ENCODE measurements at regions not wholly inside any gene's neighbourhood (a gene's known extent, or its start where the extent isn't known, plus 50 kb on each side); places are given as distances from the start of the nearest gene placed in this dataset.
A peak's percentile ranks its signal among the peaks of the same experiment; 100 is the strongest.

DNA sequence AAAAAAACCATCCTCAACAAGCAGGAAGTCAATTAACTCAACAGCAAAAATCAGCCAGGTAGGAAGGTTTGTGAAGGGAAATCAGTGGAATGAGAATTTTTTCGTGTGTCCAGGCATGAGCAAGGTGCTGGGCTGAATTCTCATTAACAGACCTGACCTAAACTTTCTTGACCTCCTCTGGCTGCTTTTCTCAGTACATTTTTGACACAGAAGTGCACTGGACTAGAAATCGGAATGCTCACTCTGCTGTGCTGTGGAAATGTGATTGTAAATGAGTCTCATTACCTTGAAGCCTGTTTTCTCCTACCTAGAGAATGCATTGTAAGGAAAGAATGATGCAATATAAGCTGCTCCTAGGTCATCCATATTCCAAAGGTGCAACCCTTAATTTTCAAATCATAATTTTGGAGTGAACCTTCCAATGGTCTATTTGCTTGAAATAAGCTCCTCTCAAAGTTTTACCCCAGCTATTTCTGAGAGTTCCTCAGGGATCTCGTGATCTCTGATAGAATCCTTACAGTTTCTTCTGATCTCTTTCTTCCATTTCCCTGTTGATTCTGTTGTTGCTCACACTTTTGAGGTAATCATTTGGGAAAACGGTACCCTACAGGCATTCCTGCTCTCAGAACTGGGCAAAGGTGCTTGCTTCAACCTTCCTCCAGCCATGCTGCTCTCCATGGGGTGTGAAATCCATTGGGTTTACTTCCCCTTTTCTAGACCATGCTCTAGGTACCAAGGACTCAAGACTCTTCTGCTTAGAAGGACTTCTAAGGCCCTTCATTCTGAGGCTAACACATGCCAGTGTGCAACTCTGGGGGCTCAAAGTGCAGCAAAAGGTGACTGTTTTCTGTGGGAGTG lies 104.9 kb upstream of the ITPRID2 start:
- intact Hi-C loops (cut with micrococcal nuclease) (loop anchor here (10.0 kb wide), 1 partner anchor 1072 kb away; no protein-coding TSS in a partner anchor), in situ Hi-C loops (cut with MboI) (no loop called here)
- CTCF ChIA-PET (ENCODE audit: low intra/inter-chr PET ratio): no interaction called here
- Histone ChIP-seq H3K27ac (ENCODE audit: extremely low read depth, low read depth, low read length) (no peak overlapping the region), H3K36me3 (ENCODE audit: control insufficient read depth, insufficient read depth, low read length) (no peaks in the 10 kb centered on the region), H4K20me1 (replicated peaks; ENCODE audit: control insufficient read depth, insufficient read depth, low read length) (no peaks in the 10 kb centered on the region), H2AFZ (ENCODE audit: low read depth, low read length) (no peak overlapping the region), H3K9ac (ENCODE audit: insufficient read depth in 1 of 2, low read depth in 2 of 2, low read length in 2 of 2) (no peak overlapping the region), H3K9me3 (replicated peaks; ENCODE audit: control insufficient read depth, insufficient read depth, low read depth, low read length) (no peaks in the 10 kb centered on the region), H3K4me2 (ENCODE audit: insufficient read depth, low read length) (no peak overlapping the region), H3K4me1 (replicated peaks in 1 of 2; ENCODE audit: control insufficient read depth in 2 of 2, insufficient read depth in 2 of 2, low read length in 2 of 2) (peaks cover 0 to 8% of the 10 kb centered on the region in 2 experiments; a peak in 2 of 5 replicates), H3K79me2 (ENCODE audit: control insufficient read depth, insufficient read depth, low read length) (no peaks in the 10 kb centered on the region), H3K27me3 (ENCODE audit: control insufficient read depth in 2 of 2, insufficient read depth in 2 of 2, low read length in 2 of 2) (no peaks in the 10 kb centered on the region), H3K9me1 (ENCODE audit: control insufficient read depth, insufficient read depth, low read length) (no peaks in the 10 kb centered on the region), H3K4me3 (no peak overlapping the region)
- 8% methylated on average over 4 of the region's 4 CpGs for WGBS (ENCODE audit: insufficient coverage, low coverage, missing lambda C conversion rate)
- BruUV-seq (replicated peaks): no TSS peak
- FAIRE-seq: no peak
- ATAC-seq: no peak
- no peak for DNase-seq (ENCODE audit: extremely low read depth in 1 of 4, low spot score in 3 of 4)
- POLR2A ChIA-PET: interaction anchor here (1.0 to 1.2 kb wide), 2 partner anchors 11 to 153 kb away, joined by 3 to 4 read pairs; no protein-coding TSS in a partner anchor
- TF ChIP-seq ZNF175 (CRISPR knock-in tag; IDR thresholded peaks at IDR 0.05; ENCODE audit: low read depth) (peak; percentile 77; the same call in 1 of the 2 replicates), ZFPM2 (CRISPR knock-in tag; IDR thresholded peaks at IDR 0.05) (no peak), SRSF1 (IDR thresholded peaks at IDR 0.05; ENCODE audit: low read depth, low read length) (no peak), ZNF41 (CRISPR knock-in tag; conservative IDR thresholded peaks at IDR 0.05) (0 out of 2 replicates have a peak, but pooled peaks have one; percentile 40), ZNF239 (CRISPR knock-in tag; IDR thresholded peaks at IDR 0.05) (peak; percentile 17; the same call in 1 of the 2 replicates), ZNF696 (CRISPR knock-in tag; conservative IDR thresholded peaks at IDR 0.05) (no peak), NFXL1 (CRISPR knock-in tag; IDR thresholded peaks at IDR 0.05) (no peak), HCFC1 (IDR thresholded peaks at IDR 0.05; ENCODE audit: low read depth, low read length) (no peak), XRCC4 (IDR thresholded peaks at IDR 0.05; ENCODE audit: extremely low read depth, insufficient read depth, insufficient read length) (no peak), BMI1 (IDR thresholded peaks at IDR 0.05; ENCODE audit: low read length) (no peak), TAL1 (IDR thresholded peaks at IDR 0.05) (no peak)
- TF ChIP-seq, protein P1, sequence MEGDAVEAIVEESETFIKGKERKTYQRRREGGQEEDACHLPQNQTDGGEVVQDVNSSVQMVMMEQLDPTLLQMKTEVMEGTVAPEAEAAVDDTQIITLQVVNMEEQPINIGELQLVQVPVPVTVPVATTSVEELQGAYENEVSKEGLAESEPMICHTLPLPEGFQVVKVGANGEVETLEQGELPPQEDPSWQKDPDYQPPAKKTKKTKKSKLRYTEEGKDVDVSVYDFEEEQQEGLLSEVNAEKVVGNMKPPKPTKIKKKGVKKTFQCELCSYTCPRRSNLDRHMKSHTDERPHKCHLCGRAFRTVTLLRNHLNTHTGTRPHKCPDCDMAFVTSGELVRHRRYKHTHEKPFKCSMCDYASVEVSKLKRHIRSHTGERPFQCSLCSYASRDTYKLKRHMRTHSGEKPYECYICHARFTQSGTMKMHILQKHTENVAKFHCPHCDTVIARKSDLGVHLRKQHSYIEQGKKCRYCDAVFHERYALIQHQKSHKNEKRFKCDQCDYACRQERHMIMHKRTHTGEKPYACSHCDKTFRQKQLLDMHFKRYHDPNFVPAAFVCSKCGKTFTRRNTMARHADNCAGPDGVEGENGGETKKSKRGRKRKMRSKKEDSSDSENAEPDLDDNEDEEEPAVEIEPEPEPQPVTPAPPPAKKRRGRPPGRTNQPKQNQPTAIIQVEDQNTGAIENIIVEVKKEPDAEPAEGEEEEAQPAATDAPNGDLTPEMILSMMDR (IDR thresholded peaks at IDR 0.05 in 2 of 3, conservative IDR thresholded peaks at IDR 0.05 in 1 of 3; ENCODE audit: insufficient read depth in 2 of 3, low read depth in 1 of 3, low read length in 3 of 3): no peak
- TF ChIP-seq, protein P2, sequence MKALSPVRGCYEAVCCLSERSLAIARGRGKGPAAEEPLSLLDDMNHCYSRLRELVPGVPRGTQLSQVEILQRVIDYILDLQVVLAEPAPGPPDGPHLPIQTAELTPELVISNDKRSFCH (CRISPR knock-in tag; IDR thresholded peaks at IDR 0.05): no peak
- TF ChIP-seq, protein P2 (tag; IDR thresholded peaks at IDR 0.05): no peak
- TF ChIP-seq, protein P3, sequence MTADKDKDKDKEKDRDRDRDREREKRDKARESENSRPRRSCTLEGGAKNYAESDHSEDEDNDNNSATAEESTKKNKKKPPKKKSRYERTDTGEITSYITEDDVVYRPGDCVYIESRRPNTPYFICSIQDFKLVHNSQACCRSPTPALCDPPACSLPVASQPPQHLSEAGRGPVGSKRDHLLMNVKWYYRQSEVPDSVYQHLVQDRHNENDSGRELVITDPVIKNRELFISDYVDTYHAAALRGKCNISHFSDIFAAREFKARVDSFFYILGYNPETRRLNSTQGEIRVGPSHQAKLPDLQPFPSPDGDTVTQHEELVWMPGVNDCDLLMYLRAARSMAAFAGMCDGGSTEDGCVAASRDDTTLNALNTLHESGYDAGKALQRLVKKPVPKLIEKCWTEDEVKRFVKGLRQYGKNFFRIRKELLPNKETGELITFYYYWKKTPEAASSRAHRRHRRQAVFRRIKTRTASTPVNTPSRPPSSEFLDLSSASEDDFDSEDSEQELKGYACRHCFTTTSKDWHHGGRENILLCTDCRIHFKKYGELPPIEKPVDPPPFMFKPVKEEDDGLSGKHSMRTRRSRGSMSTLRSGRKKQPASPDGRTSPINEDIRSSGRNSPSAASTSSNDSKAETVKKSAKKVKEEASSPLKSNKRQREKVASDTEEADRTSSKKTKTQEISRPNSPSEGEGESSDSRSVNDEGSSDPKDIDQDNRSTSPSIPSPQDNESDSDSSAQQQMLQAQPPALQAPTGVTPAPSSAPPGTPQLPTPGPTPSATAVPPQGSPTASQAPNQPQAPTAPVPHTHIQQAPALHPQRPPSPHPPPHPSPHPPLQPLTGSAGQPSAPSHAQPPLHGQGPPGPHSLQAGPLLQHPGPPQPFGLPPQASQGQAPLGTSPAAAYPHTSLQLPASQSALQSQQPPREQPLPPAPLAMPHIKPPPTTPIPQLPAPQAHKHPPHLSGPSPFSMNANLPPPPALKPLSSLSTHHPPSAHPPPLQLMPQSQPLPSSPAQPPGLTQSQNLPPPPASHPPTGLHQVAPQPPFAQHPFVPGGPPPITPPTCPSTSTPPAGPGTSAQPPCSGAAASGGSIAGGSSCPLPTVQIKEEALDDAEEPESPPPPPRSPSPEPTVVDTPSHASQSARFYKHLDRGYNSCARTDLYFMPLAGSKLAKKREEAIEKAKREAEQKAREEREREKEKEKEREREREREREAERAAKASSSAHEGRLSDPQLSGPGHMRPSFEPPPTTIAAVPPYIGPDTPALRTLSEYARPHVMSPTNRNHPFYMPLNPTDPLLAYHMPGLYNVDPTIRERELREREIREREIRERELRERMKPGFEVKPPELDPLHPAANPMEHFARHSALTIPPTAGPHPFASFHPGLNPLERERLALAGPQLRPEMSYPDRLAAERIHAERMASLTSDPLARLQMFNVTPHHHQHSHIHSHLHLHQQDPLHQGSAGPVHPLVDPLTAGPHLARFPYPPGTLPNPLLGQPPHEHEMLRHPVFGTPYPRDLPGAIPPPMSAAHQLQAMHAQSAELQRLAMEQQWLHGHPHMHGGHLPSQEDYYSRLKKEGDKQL (CRISPR knock-in tag; IDR thresholded peaks at IDR 0.05; ENCODE audit: borderline replicate concordance): no peak
